ENCODE measurements at regions not wholly inside any gene's neighbourhood (a gene's known extent, or its start where the extent isn't known, plus 50 kb on each side); places are given as distances from the start of the nearest gene placed in this dataset.
"Not testable (repeated sequence)": the region's sequence is repeated elsewhere in the genome, so short reads cannot be mapped to it uniquely, and the experiment has no call there.

- H3K27me3 ChIP-seq, result no peaks in the 10 kb centered on the region
- intact Hi-C loops (cut with DNase I; ENCODE audit: low total_unique reads), result no loop called here
- no peaks in the 10 kb centered on the region for H3K36me3 ChIP-seq
- no peak overlapping the region for H3K4me3 ChIP-seq
- WGBS, 2 donors (ENCODE audit: low coverage in 1 of 2), result 30 to 53% methylated on average over 2 of the region's 2 CpGs
- DNase-seq, result no peak
- TF ChIP-seq, protein P1, sequence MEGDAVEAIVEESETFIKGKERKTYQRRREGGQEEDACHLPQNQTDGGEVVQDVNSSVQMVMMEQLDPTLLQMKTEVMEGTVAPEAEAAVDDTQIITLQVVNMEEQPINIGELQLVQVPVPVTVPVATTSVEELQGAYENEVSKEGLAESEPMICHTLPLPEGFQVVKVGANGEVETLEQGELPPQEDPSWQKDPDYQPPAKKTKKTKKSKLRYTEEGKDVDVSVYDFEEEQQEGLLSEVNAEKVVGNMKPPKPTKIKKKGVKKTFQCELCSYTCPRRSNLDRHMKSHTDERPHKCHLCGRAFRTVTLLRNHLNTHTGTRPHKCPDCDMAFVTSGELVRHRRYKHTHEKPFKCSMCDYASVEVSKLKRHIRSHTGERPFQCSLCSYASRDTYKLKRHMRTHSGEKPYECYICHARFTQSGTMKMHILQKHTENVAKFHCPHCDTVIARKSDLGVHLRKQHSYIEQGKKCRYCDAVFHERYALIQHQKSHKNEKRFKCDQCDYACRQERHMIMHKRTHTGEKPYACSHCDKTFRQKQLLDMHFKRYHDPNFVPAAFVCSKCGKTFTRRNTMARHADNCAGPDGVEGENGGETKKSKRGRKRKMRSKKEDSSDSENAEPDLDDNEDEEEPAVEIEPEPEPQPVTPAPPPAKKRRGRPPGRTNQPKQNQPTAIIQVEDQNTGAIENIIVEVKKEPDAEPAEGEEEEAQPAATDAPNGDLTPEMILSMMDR (IDR thresholded peaks at IDR 0.05), result no peak
- TF ChIP-seq EP300 (IDR thresholded peaks at IDR 0.05; ENCODE audit: low read depth) (no peak), POLR2A (IDR thresholded peaks at IDR 0.05) (no peak), POLR2AphosphoS5 (IDR thresholded peaks at IDR 0.05) (no peak)
- no peak overlapping the region for H3K27ac ChIP-seq
- no peaks in the 10 kb centered on the region for H3K4me1 ChIP-seq
- no peaks in the 10 kb centered on the region for H3K9me3 ChIP-seq
- in situ Hi-C loops (cut with MboI; ENCODE audit: low pct_ligation_motif_present in 1 of 4, low pct_unique_long_range_greater_than_20kb in 1 of 4, low sequenced_read_pairs in 3 of 4), result no loop called here
Observed at GRCh38 chr14:84929834-84930233, 600.1 kb upstream of the FLRT2 start.

DNA sequence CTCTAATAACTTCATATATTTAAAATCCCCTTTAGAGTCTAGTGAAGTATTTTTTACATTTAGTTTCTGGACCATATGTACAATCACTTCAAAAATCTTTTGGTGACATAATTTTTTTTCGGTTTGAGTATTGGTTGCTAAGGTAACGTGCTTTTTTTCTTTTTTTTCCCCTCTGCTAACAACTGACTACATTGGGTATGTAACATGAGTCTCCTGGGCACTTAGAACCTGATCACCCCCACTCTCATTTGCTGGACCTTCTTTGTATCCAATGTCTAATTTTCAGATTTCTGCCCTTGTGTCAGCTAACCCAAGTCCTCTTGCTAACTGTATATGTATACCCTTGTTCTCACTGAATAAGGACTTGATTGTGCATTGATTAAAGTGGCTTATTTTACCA, 592.9 kb upstream of the FLRT2 start:
- no peak overlapping the region for H3K27ac ChIP-seq
- no peaks in the 10 kb centered on the region for H3K9me3 ChIP-seq
- no peaks in the 10 kb centered on the region for H3K4me1 ChIP-seq
- intact Hi-C loops (cut with DNase I; ENCODE audit: low total_unique reads), result no loop called here
- H3K4me3 ChIP-seq, result no peak overlapping the region
- H3K27me3 ChIP-seq, result no peaks in the 10 kb centered on the region
- in situ Hi-C loops (cut with MboI; ENCODE audit: low pct_ligation_motif_present in 1 of 4, low pct_unique_long_range_greater_than_20kb in 1 of 4, low sequenced_read_pairs in 3 of 4), result no loop called here
- DNase-seq, result no peak
- H3K36me3 ChIP-seq, result no peaks in the 10 kb centered on the region
- 29 to 67% methylated on average over 2 of the region's 2 CpGs for WGBS, 2 donors (ENCODE audit: low coverage in 1 of 2)
- no peak for TF ChIP-seq POLR2A (IDR thresholded peaks at IDR 0.05)
- TF ChIP-seq EP300 (IDR thresholded peaks at IDR 0.05; ENCODE audit: low read depth), result no peak
- TF ChIP-seq, protein P1 (IDR thresholded peaks at IDR 0.05), result no peak
- TF ChIP-seq POLR2AphosphoS5 (IDR thresholded peaks at IDR 0.05), result no peak

DNA sequence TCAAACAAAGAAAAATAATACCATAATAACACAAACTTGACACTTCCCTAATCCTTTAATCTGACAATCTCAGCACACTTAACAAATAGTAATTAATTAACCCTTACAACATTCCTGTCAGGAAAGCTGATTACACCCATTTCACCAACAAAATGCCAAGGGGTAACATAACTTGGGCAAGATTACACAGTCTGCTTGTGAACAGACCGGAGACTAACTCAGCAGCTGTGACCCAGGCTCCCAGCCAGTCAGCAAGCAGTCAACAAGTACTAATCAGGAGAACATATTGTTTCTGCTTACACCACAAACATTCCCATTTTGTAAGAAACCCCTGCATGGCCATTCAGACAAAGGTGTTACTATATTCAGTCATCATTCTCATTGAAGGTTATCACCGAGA, 592.5 kb upstream of the FLRT2 start:
- Histone ChIP-seq H3K9me3 (no peaks in the 10 kb centered on the region), H3K4me1 (no peaks in the 10 kb centered on the region), H3K36me3 (no peaks in the 10 kb centered on the region), H3K4me3 (no peak overlapping the region), H3K27ac (no peak overlapping the region), H3K27me3 (no peaks in the 10 kb centered on the region)
- intact Hi-C loops (cut with DNase I; ENCODE audit: low total_unique reads), result no loop called here
- no peak for DNase-seq
- WGBS, 2 donors (ENCODE audit: low coverage in 1 of 2), result 84 to 90% methylated on average over 2 of the region's 2 CpGs
- in situ Hi-C loops (cut with MboI; ENCODE audit: low pct_ligation_motif_present in 1 of 4, low pct_unique_long_range_greater_than_20kb in 1 of 4, low sequenced_read_pairs in 3 of 4), result no loop called here
- TF ChIP-seq, protein P1 (IDR thresholded peaks at IDR 0.05), result no peak
- no peak for TF ChIP-seq POLR2A (IDR thresholded peaks at IDR 0.05)
- no peak for TF ChIP-seq EP300 (IDR thresholded peaks at IDR 0.05; ENCODE audit: low read depth)
- no peak for TF ChIP-seq POLR2AphosphoS5 (IDR thresholded peaks at IDR 0.05)

GRCh38 chr14:84944901-84945300, 585.0 kb upstream of the FLRT2 start:
- intact Hi-C loops (cut with DNase I; ENCODE audit: low total_unique reads); H3K4me3 ChIP-seq; H3K4me1 ChIP-seq; DNase-seq; H3K27me3 ChIP-seq; H3K9me3 ChIP-seq; in situ Hi-C loops (cut with MboI; ENCODE audit: low pct_ligation_motif_present in 1 of 4, low pct_unique_long_range_greater_than_20kb in 1 of 4, low sequenced_read_pairs in 3 of 4); H3K27ac ChIP-seq; H3K36me3 ChIP-seq: not testable (repeated sequence)
- 73 to 84% methylated on average over 4 to 6 of the region's 6 CpGs for WGBS, 2 donors (ENCODE audit: low coverage in 1 of 2)

DNA sequence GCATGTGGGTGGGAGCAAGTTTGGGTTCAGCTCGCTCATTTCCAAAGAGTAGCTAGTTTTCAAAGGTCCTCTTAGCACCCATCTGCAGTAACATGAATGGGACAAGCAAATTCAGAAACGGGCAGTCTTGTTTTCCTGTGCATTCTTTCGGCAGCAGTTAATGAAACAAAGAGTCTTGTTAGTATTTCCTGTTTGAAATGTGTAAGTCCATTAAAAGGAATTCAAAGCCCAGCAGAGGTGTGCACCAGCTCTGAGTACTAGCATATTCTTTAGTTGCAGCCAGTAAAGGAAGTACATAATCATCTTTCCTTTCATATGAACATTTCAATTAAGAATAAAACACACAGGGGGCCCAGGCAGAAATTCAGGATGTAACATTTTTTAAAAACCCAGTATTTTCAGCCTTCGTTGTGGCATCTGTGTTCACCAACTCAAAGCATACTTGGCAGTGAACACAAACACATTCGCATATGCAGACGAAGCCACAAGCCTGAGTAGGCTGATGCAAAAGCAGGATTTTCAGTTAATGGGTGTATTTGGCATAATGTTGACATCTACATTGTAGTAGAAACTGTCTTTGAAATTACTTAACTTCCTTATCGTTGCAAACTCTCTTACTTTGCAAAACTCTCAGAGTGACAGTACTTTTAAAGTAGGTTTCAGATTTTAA, 570.0 kb upstream of the FLRT2 start:
- H3K4me1 ChIP-seq, result peaks cover 0 to 2% (median 0%) of the 10 kb centered on the region in 4 donors
- H3K9me3 ChIP-seq, result no peaks in the 10 kb centered on the region
- WGBS, 2 donors (ENCODE audit: low coverage in 1 of 2), result 69 to 76% methylated on average over 4 to 7 of the region's 7 CpGs
- intact Hi-C loops (cut with DNase I; ENCODE audit: low total_unique reads), result no loop called here
- H3K4me3 ChIP-seq, result no peak overlapping the region
- DNase-seq, result no peak
- TF ChIP-seq POLR2A (IDR thresholded peaks at IDR 0.05) (no peak), EP300 (IDR thresholded peaks at IDR 0.05; ENCODE audit: low read depth) (no peak), POLR2AphosphoS5 (IDR thresholded peaks at IDR 0.05) (no peak)
- TF ChIP-seq, protein P1 (IDR thresholded peaks at IDR 0.05), result no peak
- H3K27me3 ChIP-seq, result no peaks in the 10 kb centered on the region
- in situ Hi-C loops (cut with MboI; ENCODE audit: low pct_ligation_motif_present in 1 of 4, low pct_unique_long_range_greater_than_20kb in 1 of 4, low sequenced_read_pairs in 3 of 4), result no loop called here
- no peak overlapping the region for H3K27ac ChIP-seq
- no peaks in the 10 kb centered on the region for H3K36me3 ChIP-seq

Data from transverse colon (tissue), 4 donors.